Activated B cell treated with CpG ODN at 0.5 μM for 24 hours (primary cell): ENCODE measurements at regions not wholly inside any gene's neighbourhood (a gene's known extent, or its start where the extent isn't known, plus 50 kb on each side); places are given as distances from the start of the nearest gene placed in this dataset.

Experiments
- ATAC-seq: fragments of 200-7000 bp; cut with Tn5 transposase; one replicate; pipeline ENCODE4 v1.10.0; 2021; ENCODE audit warnings: low read depth, mild to moderate bottlenecking, moderate library complexity
- CTCF ChIA-PET: fragments of 350-600 bp; sonication (Branson Sonifier 250); formaldehyde crosslinking; loops from one replicate; lab custom pipeline; 2021; ENCODE audit warnings: antibody characterized with exemption; lab: Charles Lee
- POLR2A ChIA-PET: fragments of 350-600 bp; sonication (Branson Sonifier 250); formaldehyde crosslinking; loops from one replicate; lab custom pipeline; 2021; ENCODE audit warnings: antibody characterized with exemption; lab: Charles Lee
- DNase-seq: peaks from one replicate; pipeline ENCODE4 v3.0.0; 2022
- H3K27ac Mint-ChIP-seq: one replicate; pipeline ENCODE4 v1.8.0; 2020; ENCODE audit warnings: mixed read lengths
- H3K27me3 Mint-ChIP-seq: one replicate; pipeline ENCODE4 v1.8.0; 2021; ENCODE audit warnings: mixed read lengths
- H3K36me3 Mint-ChIP-seq: one replicate; pipeline ENCODE4 v1.8.0; 2021; ENCODE audit warnings: low read depth, mixed read lengths
- H3K4me1 Mint-ChIP-seq: one replicate; pipeline ENCODE4 v1.8.0; 2021; ENCODE audit warnings: mixed read lengths
- H3K4me3 Mint-ChIP-seq: one replicate; pipeline ENCODE4 v1.8.0; 2020; ENCODE audit warnings: mild to moderate bottlenecking, mixed read lengths
- H3K9me3 Mint-ChIP-seq: one replicate; pipeline ENCODE4 v1.8.0; 2020; ENCODE audit warnings: mixed read lengths
- intact Hi-C: fragments of 100-400 bp; cut with micrococcal nuclease; formaldehyde crosslinking; loops from one replicate; pipeline ENCODE4 v1.15.1; 2024
- TF ChIP-seq, protein P1 (sequence below): fragments of 200-600 bp; IDR thresholded peaks from one replicate; pipeline ENCODE4 v1.8.0; 2022; ENCODE audit warnings: antibody characterized with exemption, mild to moderate bottlenecking

DNA sequence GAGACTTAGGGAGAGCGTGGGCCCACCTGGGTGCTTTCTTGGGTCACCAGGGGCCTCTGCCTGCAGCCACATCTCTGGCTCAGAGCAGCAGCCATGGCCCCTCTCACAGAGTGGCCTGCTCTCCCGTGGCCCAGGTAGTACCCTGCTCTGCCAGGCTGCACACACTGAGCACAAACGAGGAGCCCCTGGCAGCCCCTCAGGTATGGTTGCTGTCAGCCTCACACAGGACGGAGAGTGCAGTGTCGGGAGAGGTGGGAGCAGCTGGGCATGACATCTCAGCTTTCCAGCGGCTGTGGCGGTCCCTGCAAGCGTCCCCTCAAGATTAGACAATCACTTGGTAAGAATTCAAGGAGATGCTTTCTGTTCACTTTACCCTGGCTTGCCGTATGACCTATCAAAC, 137.0 kb upstream of the IRX4 start:
- intact Hi-C loops, result loop anchor here (5.0 kb wide), 1 partner anchor 282 kb away; no protein-coding TSS in a partner anchor
- no peaks in the 10 kb centered on the region for H3K36me3 Mint-ChIP-seq
- ChIA-PET POLR2A (no interaction called here), CTCF (no interaction called here)
- no peak overlapping the region for H3K27ac Mint-ChIP-seq
- DNase-seq, result no peak
- H3K4me3 Mint-ChIP-seq, result no peak overlapping the region
- no peaks in the 10 kb centered on the region for H3K9me3 Mint-ChIP-seq
- H3K27me3 Mint-ChIP-seq, result peaks cover 4% of the 10 kb centered on the region
- no peaks in the 10 kb centered on the region for H3K4me1 Mint-ChIP-seq
- no peak for ATAC-seq
- TF ChIP-seq, protein P1, sequence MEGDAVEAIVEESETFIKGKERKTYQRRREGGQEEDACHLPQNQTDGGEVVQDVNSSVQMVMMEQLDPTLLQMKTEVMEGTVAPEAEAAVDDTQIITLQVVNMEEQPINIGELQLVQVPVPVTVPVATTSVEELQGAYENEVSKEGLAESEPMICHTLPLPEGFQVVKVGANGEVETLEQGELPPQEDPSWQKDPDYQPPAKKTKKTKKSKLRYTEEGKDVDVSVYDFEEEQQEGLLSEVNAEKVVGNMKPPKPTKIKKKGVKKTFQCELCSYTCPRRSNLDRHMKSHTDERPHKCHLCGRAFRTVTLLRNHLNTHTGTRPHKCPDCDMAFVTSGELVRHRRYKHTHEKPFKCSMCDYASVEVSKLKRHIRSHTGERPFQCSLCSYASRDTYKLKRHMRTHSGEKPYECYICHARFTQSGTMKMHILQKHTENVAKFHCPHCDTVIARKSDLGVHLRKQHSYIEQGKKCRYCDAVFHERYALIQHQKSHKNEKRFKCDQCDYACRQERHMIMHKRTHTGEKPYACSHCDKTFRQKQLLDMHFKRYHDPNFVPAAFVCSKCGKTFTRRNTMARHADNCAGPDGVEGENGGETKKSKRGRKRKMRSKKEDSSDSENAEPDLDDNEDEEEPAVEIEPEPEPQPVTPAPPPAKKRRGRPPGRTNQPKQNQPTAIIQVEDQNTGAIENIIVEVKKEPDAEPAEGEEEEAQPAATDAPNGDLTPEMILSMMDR, result no peak

- ATAC-seq (no peak), DNase-seq (no peak)
- H3K4me1 Mint-ChIP-seq, result no peaks in the 10 kb centered on the region
- TF ChIP-seq, protein P1, result no peak
- ChIA-PET POLR2A (no interaction called here), CTCF (no interaction called here)
- intact Hi-C loops, result loop anchor here (5.0 kb wide), 1 partner anchor 281 kb away; no protein-coding TSS in a partner anchor
- H3K4me3 Mint-ChIP-seq, result no peak overlapping the region
- H3K27ac Mint-ChIP-seq, result no peak overlapping the region
- H3K36me3 Mint-ChIP-seq, result no peaks in the 10 kb centered on the region
- H3K27me3 Mint-ChIP-seq, result peaks cover 4% of the 10 kb centered on the region
- H3K9me3 Mint-ChIP-seq, result no peaks in the 10 kb centered on the region
These were observed 135.6 kb upstream of the IRX4 start for GRCh38 chr5:2018390-2018724.

DNA sequence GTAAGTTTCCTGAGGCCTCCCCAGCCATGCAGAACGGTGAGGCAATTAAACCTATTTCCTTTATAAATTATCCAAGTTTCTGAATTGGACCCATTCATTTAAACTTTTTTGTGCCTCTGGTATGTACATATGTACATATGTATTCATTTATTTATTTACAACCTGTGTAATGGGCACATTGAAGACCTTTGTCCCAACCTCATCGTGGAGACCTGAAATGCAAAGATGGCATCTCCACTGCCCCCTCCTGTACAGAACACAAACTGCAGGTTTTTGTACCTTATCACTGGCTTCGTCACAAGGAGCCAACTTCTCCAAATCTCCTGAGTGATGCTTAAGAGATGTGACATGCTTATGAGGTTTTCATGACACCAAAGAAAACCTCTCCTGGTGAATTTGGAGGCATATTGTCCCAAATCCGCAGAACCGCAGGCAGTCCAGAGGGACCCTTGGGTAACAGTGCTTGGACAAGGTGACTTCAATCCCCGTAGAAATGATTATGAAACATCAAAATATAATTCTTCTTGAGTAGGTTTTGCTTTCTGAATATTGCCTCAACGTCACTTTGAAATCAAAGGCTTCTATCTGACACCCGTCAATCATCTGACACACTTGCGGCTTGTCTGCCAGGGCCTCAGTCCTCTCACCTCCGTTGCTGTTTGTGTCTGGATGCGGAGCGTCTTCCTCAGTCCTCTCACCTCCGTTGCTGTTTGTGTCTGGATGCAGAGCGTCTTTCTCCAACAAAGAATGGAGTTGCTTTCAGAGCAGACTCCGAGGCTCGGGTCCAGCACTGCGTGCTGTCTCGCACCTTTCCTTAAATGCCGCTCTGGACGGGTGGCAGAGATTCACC, 135.0 kb upstream of the IRX4 start:
- Mint-ChIP-seq H3K36me3 (no peaks in the 10 kb centered on the region), H3K4me3 (no peak overlapping the region), H3K9me3 (no peaks in the 10 kb centered on the region), H3K4me1 (no peaks in the 10 kb centered on the region), H3K27ac (no peak overlapping the region), H3K27me3 (no peaks in the 10 kb centered on the region)
- TF ChIP-seq, protein P1, result no peak
- intact Hi-C loops, result loop anchor here (5.0 kb wide), 1 partner anchor 280 kb away; no protein-coding TSS in a partner anchor
- DNase-seq, result no peak
- ATAC-seq, result no peak
- ChIA-PET POLR2A (no interaction called here), CTCF (no interaction called here)

DNA sequence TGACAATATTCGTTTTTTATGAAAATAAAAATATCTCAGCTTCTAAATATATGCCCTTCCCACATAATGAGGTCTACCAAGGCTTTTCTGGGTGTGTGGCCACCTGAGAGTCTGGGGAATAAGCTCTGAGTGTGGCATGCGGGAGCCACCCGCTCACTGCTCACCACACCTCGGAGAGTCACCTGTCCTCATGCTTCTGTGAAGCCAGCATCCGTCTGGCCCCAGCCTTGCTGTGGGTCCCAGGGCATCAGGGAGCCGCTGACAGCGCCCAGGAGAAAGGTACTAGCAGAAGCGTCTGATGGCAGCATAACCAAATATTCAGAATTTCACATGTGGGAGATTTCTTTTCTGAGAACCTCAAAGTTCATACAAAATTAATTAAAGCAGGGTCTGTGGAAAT, 133.2 kb upstream of the IRX4 start:
- CTCF ChIA-PET, result no interaction called here
- no peak for ATAC-seq

More for the DNA sequence above, 133.2 kb upstream of the IRX4 start:
- DNase-seq, result no peak
- H3K27me3 Mint-ChIP-seq, result no peaks in the 10 kb centered on the region
- no peaks in the 10 kb centered on the region for H3K9me3 Mint-ChIP-seq
- intact Hi-C loops, result loop anchor here (5.0 kb wide), 1 partner anchor 279 kb away; no protein-coding TSS in a partner anchor
- H3K36me3 Mint-ChIP-seq, result no peaks in the 10 kb centered on the region
- H3K4me1 Mint-ChIP-seq, result no peaks in the 10 kb centered on the region
- H3K27ac Mint-ChIP-seq, result no peak overlapping the region
- POLR2A ChIA-PET, result no interaction called here
- TF ChIP-seq, protein P1, result no peak
- H3K4me3 Mint-ChIP-seq, result no peak overlapping the region
